DND-41 (cell line): ENCODE measurements at regions not wholly inside any gene's neighbourhood (a gene's known extent, or its start where the extent isn't known, plus 50 kb on each side); places are given as distances from the start of the nearest gene placed in this dataset.

Source experiments
- EZH2 ChIP-seq: IDR thresholded peaks from 3 replicates; pipeline ENCODE4 v1.6.1; 2012; ENCODE audit warnings: borderline replicate concordance, low read depth, mild to moderate bottlenecking, moderate library complexity, low read length, inconsistent platforms; ENCODE audit not compliant: severe bottlenecking
- TF ChIP-seq, protein P1 (sequence below): IDR thresholded peaks from 2 replicates; pipeline ENCODE4 v1.5.1; 2012; ENCODE audit warnings: borderline replicate concordance, low read length, moderate library complexity, mild to moderate bottlenecking; ENCODE audit not compliant: poor library complexity, severe bottlenecking; ENCODE audit errors: extremely low read depth

DNA sequence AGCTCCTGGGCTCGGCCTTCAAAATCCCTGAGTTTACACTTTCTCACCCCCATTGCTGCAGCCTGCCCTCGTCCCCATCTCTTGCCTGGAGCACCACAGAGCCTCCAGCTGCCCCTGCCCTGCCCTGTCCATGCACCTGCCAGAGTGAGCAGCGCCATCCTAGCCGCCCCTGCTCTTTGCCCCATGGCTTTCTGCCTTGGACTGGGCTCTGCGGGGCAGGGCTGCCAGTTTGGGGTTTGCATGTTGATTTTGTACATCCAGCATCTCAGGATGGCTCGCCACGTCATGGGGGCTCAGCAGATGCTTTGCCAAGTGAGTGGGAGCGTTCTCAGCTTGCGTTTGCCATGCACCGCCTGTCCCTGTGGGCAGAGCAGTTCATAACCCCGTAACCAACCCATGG lies 67.1 kb upstream of the HGFAC start:
- no peak for TF ChIP-seq EZH2
- TF ChIP-seq, protein P1, sequence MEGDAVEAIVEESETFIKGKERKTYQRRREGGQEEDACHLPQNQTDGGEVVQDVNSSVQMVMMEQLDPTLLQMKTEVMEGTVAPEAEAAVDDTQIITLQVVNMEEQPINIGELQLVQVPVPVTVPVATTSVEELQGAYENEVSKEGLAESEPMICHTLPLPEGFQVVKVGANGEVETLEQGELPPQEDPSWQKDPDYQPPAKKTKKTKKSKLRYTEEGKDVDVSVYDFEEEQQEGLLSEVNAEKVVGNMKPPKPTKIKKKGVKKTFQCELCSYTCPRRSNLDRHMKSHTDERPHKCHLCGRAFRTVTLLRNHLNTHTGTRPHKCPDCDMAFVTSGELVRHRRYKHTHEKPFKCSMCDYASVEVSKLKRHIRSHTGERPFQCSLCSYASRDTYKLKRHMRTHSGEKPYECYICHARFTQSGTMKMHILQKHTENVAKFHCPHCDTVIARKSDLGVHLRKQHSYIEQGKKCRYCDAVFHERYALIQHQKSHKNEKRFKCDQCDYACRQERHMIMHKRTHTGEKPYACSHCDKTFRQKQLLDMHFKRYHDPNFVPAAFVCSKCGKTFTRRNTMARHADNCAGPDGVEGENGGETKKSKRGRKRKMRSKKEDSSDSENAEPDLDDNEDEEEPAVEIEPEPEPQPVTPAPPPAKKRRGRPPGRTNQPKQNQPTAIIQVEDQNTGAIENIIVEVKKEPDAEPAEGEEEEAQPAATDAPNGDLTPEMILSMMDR = no peak
